Parathyroid adenoma (tissue), 2 donors: ENCODE measurements at regions not wholly inside any gene's neighbourhood (a gene's known extent, or its start where the extent isn't known, plus 50 kb on each side); places are given as distances from the start of the nearest gene placed in this dataset.

ENCODE experiments used
- H2AFZ ChIP-seq: fragments of 300-600 bp; sonication (generic); one replicate; pipeline ENCODE4 v1.7.0; 2017; ENCODE audit warnings: antibody characterized with exemption, mild to moderate bottlenecking
- H3K27ac ChIP-seq: fragments of 300-600 bp; sonication (generic); one replicate; pipeline ENCODE4 v1.7.0; 2017
- H3K27me3 ChIP-seq: fragments of 300-600 bp; sonication (generic); one replicate; pipeline ENCODE4 v1.7.0; 2017; ENCODE audit warnings: low read length; ENCODE audit not compliant: control insufficient read depth, insufficient read depth
- H3K36me3 ChIP-seq: fragments of 300-600 bp; sonication (generic); one replicate; pipeline ENCODE4 v1.7.0; 2017; ENCODE audit warnings: low read length; ENCODE audit not compliant: control insufficient read depth, insufficient read depth
- H3K4me1 ChIP-seq: fragments of 300-600 bp; sonication (generic); one replicate; pipeline ENCODE4 v1.7.0; 2017; ENCODE audit warnings: control low read depth
- H3K4me2 ChIP-seq: fragments of 300-600 bp; sonication (generic); one replicate; pipeline ENCODE4 v1.7.0; 2017; ENCODE audit warnings: low read length
- H3K4me3 ChIP-seq: fragments of 300-600 bp; sonication (generic); one replicate; pipeline ENCODE4 v1.7.0; 2017; ENCODE audit warnings: low read depth, low read length
- H3K79me2 ChIP-seq: fragments of 300-600 bp; sonication (generic); one replicate; pipeline ENCODE4 v1.7.0; 2017; ENCODE audit warnings: control low read depth
- H3K9ac ChIP-seq: fragments of 300-600 bp; sonication (generic); one replicate; pipeline ENCODE4 v1.7.0; 2017; ENCODE audit warnings: mild to moderate bottlenecking
- H3K9me3 ChIP-seq: fragments of 300-600 bp; sonication (generic); one replicate; pipeline ENCODE4 v1.7.0; 2017; ENCODE audit warnings: low read length; ENCODE audit not compliant: control insufficient read depth
- CTCF ChIP-seq: fragments of 300-600 bp; sonication (generic); IDR thresholded peaks from one replicate; pipeline ENCODE4 v1.7.0; 2017; ENCODE audit warnings: antibody characterized with exemption, mild to moderate bottlenecking
- donor health status: primary hyperparathyroidism.

GRCh38 chr14:86035882-86036281 is 505.9 kb downstream of the FLRT2 start:
- Histone ChIP-seq H3K4me3 (no peak overlapping the region), H3K27ac (no peak overlapping the region), H3K9me3 (no peaks in the 10 kb centered on the region), H3K79me2 (no peaks in the 10 kb centered on the region), H3K36me3 (no peaks in the 10 kb centered on the region), H3K4me2 (no peak overlapping the region), H3K4me1 (no peaks in the 10 kb centered on the region), H3K27me3 (no peaks in the 10 kb centered on the region), H3K9ac (no peak overlapping the region), H2AFZ (no peak overlapping the region)
- TF ChIP-seq CTCF, result no peak

- H3K36me3 ChIP-seq, result no peaks in the 10 kb centered on the region
- no peak overlapping the region for H3K9ac ChIP-seq
Measured at GRCh38 chr14:86027990-86028389, 498.0 kb downstream of the FLRT2 start.

GRCh38 chr14:86027144-86027543 is 497.2 kb downstream of the FLRT2 start:
- no peak overlapping the region for H3K4me2 ChIP-seq
- no peaks in the 10 kb centered on the region for H3K4me1 ChIP-seq

More at GRCh38 chr14:86027990-86028389, 498.0 kb downstream of the FLRT2 start:
- Histone ChIP-seq H3K27ac (no peak overlapping the region), H3K9me3 (no peaks in the 10 kb centered on the region), H3K79me2 (no peaks in the 10 kb centered on the region), H3K27me3 (no peaks in the 10 kb centered on the region), H3K4me1 (no peaks in the 10 kb centered on the region), H3K4me3 (no peak overlapping the region), H2AFZ (no peak overlapping the region), H3K4me2 (no peak overlapping the region)
- TF ChIP-seq CTCF, result no peak

GRCh38 chr14:86022031-86022629 is 492.2 kb downstream of the FLRT2 start:
- Histone ChIP-seq H3K9ac (no peak overlapping the region), H3K79me2 (no peaks in the 10 kb centered on the region), H2AFZ (no peak overlapping the region), H3K4me2 (no peak overlapping the region), H3K4me1 (no peaks in the 10 kb centered on the region), H3K9me3 (no peaks in the 10 kb centered on the region), H3K27me3 (no peaks in the 10 kb centered on the region), H3K36me3 (no peaks in the 10 kb centered on the region), H3K4me3 (no peak overlapping the region), H3K27ac (no peak overlapping the region)
- TF ChIP-seq CTCF, result no peak

More at GRCh38 chr14:86027144-86027543, 497.2 kb downstream of the FLRT2 start:
- Histone ChIP-seq H3K27me3 (no peaks in the 10 kb centered on the region), H3K9ac (no peak overlapping the region), H2AFZ (no peak overlapping the region), H3K4me3 (no peak overlapping the region), H3K36me3 (no peaks in the 10 kb centered on the region), H3K79me2 (no peaks in the 10 kb centered on the region), H3K27ac (no peak overlapping the region), H3K9me3 (no peaks in the 10 kb centered on the region)
- TF ChIP-seq CTCF, result no peak

- no peaks in the 10 kb centered on the region for H3K27me3 ChIP-seq
- TF ChIP-seq CTCF, result no peak
- no peak overlapping the region for H3K4me3 ChIP-seq
- H3K4me2 ChIP-seq, result no peak overlapping the region
- no peak overlapping the region for H2AFZ ChIP-seq
- no peaks in the 10 kb centered on the region for H3K9me3 ChIP-seq
- no peaks in the 10 kb centered on the region for H3K79me2 ChIP-seq
- H3K9ac ChIP-seq, result no peak overlapping the region
- H3K4me1 ChIP-seq, result no peaks in the 10 kb centered on the region
- H3K27ac ChIP-seq, result no peak overlapping the region
- H3K36me3 ChIP-seq, result no peaks in the 10 kb centered on the region
Measured at GRCh38 chr14:86020841-86021240, 490.9 kb downstream of the FLRT2 start.
